DND-41 (cell line): ENCODE measurements at regions not wholly inside any gene's neighbourhood (a gene's known extent, or its start where the extent isn't known, plus 50 kb on each side); places are given as distances from the start of the nearest gene placed in this dataset.

Experiments
- ATAC-seq: fragments of 200-7000 bp; cut with Tn5 transposase; 3 replicates; pipeline ENCODE4 v1.9.1; 2021; ENCODE audit warnings: low read depth; ENCODE audit not compliant: insufficient read depth
- DNase-seq: peaks from one replicate; pipeline ENCODE4 v3.0.0-alpha.2; 2020
- H2AFZ ChIP-seq: 2 replicates; pipeline ENCODE4 v1.6.0; 2012; ENCODE audit warnings: low read depth, low read length
- H3K27ac ChIP-seq: 2 replicates; pipeline ENCODE4 v1.5.1; 2012; ENCODE audit warnings: low read length, inconsistent platforms
- H3K27me3 ChIP-seq: fragments of 200-600 bp; sonication (generic); 2 replicates; pipeline ENCODE4 v1.6.0; 2012; ENCODE audit warnings: low read length, mild to moderate bottlenecking, inconsistent platforms; ENCODE audit not compliant: insufficient read depth, poor library complexity
- H3K36me3 ChIP-seq: 2 replicates; pipeline ENCODE4 v1.5.1; 2012; ENCODE audit warnings: low read length, inconsistent platforms; ENCODE audit not compliant: insufficient read depth
- H3K4me1 ChIP-seq: 2 replicates; pipeline ENCODE4 v1.5.1; 2012; ENCODE audit warnings: mild to moderate bottlenecking, low read length; ENCODE audit not compliant: insufficient read depth
- H3K4me2 ChIP-seq: 2 replicates; pipeline ENCODE4 v1.6.0; 2012; ENCODE audit warnings: mild to moderate bottlenecking, moderate library complexity, low read length, inconsistent platforms; ENCODE audit not compliant: insufficient read depth
- H3K4me3 ChIP-seq, 2 experiments: fragments of 200-600 bp in 1 of 2; shearing (Covaris generic) in 1 of 2; 2 replicates each; pipeline ENCODE4 v1.5.1; 2012 to 2016; ENCODE audit warnings: inconsistent platforms in 2 of 2, low read length in 2 of 2, mild to moderate bottlenecking in 2 of 2, low read depth in 1 of 2, moderate library complexity in 1 of 2
- H3K79me2 ChIP-seq: 2 replicates; pipeline ENCODE4 v1.6.0; 2012; ENCODE audit warnings: low read length, inconsistent platforms; ENCODE audit not compliant: insufficient read depth
- H3K9ac ChIP-seq: 2 replicates; pipeline ENCODE4 v1.6.0; 2012; ENCODE audit warnings: low read depth, mild to moderate bottlenecking, inconsistent platforms, low read length, moderate library complexity
- H3K9me3 ChIP-seq: 2 replicates; pipeline ENCODE4 v1.5.1; 2012; ENCODE audit warnings: low read length, moderate library complexity, mild to moderate bottlenecking, inconsistent platforms; ENCODE audit not compliant: insufficient read depth, severe bottlenecking
- H4K20me1 ChIP-seq: 2 replicates; pipeline ENCODE4 v1.6.0; 2012; ENCODE audit warnings: low read length; ENCODE audit not compliant: insufficient read depth
- CTCF ChIP-seq: IDR thresholded peaks from 2 replicates; pipeline ENCODE4 v1.5.1; 2012; ENCODE audit warnings: borderline replicate concordance, low read length, moderate library complexity, mild to moderate bottlenecking; ENCODE audit not compliant: poor library complexity, severe bottlenecking; ENCODE audit errors: extremely low read depth
- EZH2 ChIP-seq: IDR thresholded peaks from 3 replicates; pipeline ENCODE4 v1.6.1; 2012; ENCODE audit warnings: borderline replicate concordance, low read depth, mild to moderate bottlenecking, moderate library complexity, low read length, inconsistent platforms; ENCODE audit not compliant: severe bottlenecking

GRCh38 chr15:46997501-46997900 is 719.8 kb upstream of the SEMA6D start:
- Histone ChIP-seq H3K27me3 (no peaks in the 10 kb centered on the region), H3K9me3 (no peaks in the 10 kb centered on the region), H4K20me1 (no peaks in the 10 kb centered on the region), H3K79me2 (no peaks in the 10 kb centered on the region), H3K4me3 (no peak overlapping the region), H2AFZ (no peak overlapping the region), H3K4me1 (no peaks in the 10 kb centered on the region), H3K9ac (no peak overlapping the region), H3K4me2 (no peak overlapping the region), H3K36me3 (no peaks in the 10 kb centered on the region), H3K27ac (no peak overlapping the region)
- no peak for DNase-seq
- TF ChIP-seq CTCF (no peak), EZH2 (no peak)
- ATAC-seq: no peak

- no peak for ATAC-seq
- Histone ChIP-seq H4K20me1 (no peaks in the 10 kb centered on the region), H3K27me3 (no peaks in the 10 kb centered on the region), H3K36me3 (no peaks in the 10 kb centered on the region), H3K4me3 (no peak overlapping the region), H3K4me1 (no peaks in the 10 kb centered on the region), H3K9me3 (no peaks in the 10 kb centered on the region), H2AFZ (no peak overlapping the region), H3K4me2 (no peak overlapping the region), H3K79me2 (no peaks in the 10 kb centered on the region), H3K27ac (no peak overlapping the region), H3K9ac (no peak overlapping the region)
- no peak for TF ChIP-seq EZH2
- TF ChIP-seq CTCF: no peak
- DNase-seq: no peak
Observed at GRCh38 chr15:47003568-47003967, 713.7 kb upstream of the SEMA6D start.

GRCh38 chr15:47013446-47013845 is 703.9 kb upstream of the SEMA6D start:
- Histone ChIP-seq H4K20me1 (no peaks in the 10 kb centered on the region), H3K4me1 (no peaks in the 10 kb centered on the region), H3K9ac (no peak overlapping the region), H2AFZ (no peak overlapping the region), H3K9me3 (no peaks in the 10 kb centered on the region), H3K36me3 (no peaks in the 10 kb centered on the region), H3K27me3 (no peaks in the 10 kb centered on the region), H3K27ac (no peak overlapping the region), H3K79me2 (no peaks in the 10 kb centered on the region), H3K4me2 (no peak overlapping the region), H3K4me3 (no peak overlapping the region)
- DNase-seq: no peak
- no peak for ATAC-seq
- TF ChIP-seq CTCF: no peak
- no peak for TF ChIP-seq EZH2
